GM19438 (cell line): ENCODE measurements at regions not wholly inside any gene's neighbourhood (a gene's known extent, or its start where the extent isn't known, plus 50 kb on each side); places are given as distances from the start of the nearest gene placed in this dataset.

Experiments
- ATAC-seq: cut with Tn5 transposase; IDR thresholded peaks from one replicate; pipeline ENCODE4 v1.9.1; 2021; ENCODE audit warnings: low read depth; ENCODE audit not compliant: unreplicated experiment

DNA sequence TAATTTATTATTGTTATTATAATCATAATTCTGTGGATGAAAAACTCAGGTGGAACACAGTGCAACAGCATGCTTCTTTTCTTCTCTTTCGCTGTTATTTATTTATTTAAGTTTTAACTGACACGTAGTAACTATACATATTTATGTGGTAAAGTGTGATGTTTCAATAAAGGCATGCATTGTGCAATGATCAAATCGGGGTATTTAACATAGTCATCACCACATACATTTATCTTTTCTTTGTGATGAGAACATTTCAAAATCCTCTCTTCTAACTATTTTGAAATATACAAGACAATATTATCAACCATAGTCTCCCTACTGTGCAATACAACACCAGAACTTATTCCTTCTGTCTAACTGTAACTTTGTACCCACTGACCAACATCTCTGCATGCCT, 152.5 kb upstream of the LYZL1 start:
- ATAC-seq: no peak

DNA sequence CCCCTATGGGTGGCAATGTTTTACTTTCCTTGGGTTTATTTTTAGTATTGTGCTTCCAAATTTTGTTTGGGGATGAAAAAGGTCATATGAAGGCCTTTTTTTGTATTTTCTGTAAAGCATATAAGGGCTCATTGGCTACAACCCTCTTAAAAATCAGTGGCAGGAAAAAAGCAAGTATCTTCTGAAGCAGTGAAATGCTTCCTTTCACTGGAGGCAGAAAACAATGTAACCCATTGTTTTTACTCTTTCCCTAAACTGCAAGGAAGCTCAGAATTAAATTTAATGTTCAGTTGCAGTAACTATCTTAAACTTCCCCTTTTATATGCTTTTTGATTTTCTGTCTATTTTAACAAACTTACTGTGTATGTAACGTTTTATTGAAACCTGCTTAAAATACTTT, 148.7 kb upstream of the LYZL1 start:
- ATAC-seq: no peak

DNA sequence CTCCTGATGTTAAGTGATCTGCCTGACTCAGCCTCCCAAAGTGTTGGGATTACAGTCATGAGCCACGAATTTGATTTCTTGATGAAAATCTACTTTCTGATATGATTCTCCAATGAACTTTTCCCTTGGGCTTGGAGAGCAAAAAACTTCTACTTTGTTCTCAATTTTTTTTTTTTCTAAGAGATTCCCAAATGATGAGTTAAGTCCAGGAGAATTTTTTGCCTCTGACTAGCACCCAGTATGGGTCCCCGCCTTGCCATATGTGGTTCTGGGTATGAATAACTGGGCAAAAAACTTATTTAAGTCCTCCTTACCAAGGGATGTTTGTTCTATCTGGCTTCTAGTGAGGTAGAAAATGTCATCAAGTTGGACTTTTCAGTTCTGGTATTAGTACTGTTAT, 147.9 kb upstream of the LYZL1 start:
- no peak for ATAC-seq

DNA sequence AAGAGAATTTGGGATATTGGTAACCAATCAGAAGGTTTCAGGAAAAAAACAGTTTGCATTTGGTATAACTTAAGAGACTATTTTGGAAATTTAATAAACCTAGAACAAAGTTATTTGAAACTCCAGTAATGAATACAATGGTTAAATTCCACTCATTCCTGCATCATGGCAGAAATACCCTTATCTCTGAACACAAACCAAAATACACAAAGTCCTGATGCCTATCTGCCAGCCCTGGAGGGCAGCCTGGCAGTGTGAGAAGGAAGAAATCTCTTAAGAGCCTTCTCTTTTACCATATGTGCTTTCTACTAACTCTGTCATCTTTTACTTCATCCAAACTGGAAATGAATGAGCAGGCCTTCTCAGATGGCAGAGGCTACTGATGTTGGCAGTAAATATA, 147.1 kb upstream of the LYZL1 start:
- no peak for ATAC-seq

DNA sequence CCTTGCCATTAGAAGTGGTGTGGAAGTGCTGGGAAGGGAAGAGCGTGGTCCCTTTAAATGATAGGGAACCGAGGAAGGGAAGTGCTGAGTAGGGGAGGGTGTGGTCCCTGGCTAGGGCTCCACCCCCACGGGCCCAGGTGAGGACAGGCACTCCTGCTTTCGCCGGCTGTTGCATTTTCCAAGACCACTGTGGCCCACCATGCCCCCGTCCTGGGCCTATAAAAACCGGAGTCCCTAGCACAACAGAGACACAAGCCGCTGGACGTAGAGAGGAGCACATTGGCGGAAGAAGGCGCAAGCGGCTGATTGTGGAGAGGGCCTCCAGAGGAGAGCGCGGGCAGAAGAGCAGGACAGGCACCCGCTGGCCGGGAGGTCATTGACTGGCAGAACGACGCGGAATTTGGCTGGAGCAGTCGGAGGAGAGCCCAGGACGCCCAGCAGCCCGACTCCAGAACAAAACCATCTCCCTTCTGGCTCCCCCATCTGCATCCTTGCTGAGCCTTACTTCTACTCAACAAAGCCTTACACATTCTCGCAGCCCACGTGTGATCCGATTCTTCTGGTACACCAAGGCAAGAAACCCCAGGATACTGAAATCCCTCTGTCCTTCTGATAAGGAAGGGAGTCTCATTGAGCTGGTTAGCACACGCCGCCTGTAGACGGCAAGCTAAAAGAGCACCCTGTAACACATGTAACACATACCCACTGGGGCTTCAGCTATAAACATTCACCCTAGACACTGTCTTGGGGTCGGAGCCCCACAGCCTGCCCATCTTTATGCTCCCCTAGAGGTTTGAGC, 146.2 kb upstream of the LYZL1 start:
- no peak for ATAC-seq

DNA sequence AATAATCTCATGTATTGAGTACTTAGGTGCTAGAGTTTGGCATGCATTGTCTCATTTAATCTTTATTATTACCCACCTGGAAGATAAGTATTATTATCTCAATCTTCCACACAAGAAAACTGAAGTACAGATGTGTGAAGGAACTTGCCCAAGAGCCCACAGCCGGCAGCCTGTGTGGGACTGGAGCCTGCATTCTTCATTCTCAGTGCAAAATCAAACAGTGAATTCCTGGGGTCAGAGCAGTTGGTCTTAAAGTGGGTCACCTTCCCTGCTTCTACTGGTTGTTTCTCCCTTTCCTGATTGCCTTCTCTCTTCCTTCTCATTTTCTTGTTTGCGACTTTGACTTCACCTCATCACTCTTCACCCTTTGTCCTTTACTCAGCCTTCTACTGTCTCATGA, 144.7 kb upstream of the LYZL1 start:
- no peak for ATAC-seq

DNA sequence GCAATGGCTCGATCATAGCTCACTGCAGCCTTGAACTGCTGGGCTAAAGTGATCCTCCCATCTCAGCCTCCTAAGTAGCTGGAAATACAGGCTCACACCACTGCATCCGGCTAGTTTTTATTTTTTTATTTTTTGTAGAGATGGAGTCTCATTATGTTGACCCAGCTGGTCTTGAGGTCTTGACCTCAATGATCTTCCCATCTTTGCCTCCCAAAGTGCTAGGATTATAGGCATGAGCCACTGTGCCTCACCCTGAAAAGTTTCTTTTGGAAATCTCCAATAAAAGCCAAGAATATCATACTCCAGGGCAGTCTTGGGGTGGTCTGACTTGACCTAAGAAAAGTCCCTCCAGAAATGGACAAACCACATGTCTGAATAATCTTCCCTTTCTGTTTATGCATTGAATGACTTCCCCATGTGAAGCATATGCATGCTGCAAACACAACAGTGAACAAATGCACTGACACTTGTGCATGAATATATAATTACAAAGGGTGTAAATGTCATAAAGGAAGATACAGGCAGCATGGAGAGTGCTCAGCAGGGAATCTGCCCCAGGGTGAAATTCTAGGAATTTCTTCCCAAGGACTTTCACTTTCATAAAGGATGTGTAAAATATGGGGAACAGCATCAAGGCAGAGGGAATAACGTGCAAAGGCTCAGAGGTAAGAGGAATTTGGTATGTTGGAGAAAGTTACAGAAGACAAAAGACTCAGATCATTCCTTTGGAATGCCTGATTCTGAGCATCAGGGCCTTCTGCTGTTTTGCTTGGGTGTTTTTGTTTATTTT, 142.4 kb upstream of the LYZL1 start:
- ATAC-seq: no peak

DNA sequence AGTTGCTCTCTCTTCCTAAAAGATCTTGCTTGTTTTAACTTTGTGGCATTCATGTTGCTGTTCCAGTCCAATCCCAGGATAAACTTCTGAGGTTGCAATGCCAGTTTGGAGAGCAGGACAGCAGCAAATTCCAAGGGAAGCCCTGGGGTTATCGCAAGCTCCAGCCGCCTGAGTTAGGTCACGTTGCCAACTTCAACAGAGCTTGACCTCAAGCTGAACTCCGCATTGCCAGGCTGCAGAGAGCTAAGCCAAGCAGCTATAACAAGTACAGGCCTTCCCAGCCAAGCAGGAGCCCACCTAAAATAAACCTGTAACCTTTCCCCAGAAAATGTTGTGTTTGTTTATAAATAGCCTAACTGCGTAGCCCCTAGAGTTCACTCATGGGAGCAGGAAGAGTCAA, 138.9 kb upstream of the LYZL1 start:
- no peak for ATAC-seq

DNA sequence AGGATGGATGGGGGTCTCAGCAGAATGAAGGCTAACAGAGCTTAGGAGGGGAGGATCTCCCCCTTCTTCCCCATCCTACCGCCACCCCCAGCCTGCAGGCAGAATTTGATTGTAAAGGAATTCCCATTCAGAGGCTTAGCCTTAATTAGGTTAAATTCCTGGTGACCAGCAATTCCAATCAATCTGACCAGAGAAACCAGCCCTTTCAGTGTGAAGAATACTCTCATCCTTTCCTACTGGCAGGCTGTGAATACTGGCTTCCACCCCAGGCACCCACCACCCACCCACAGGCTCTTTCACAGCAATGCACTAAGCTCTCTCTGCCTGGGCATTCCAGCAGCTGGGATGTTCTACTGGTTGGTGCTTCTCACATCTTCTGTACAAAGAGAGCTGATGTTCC, 137.9 kb upstream of the LYZL1 start:
- no peak for ATAC-seq

DNA sequence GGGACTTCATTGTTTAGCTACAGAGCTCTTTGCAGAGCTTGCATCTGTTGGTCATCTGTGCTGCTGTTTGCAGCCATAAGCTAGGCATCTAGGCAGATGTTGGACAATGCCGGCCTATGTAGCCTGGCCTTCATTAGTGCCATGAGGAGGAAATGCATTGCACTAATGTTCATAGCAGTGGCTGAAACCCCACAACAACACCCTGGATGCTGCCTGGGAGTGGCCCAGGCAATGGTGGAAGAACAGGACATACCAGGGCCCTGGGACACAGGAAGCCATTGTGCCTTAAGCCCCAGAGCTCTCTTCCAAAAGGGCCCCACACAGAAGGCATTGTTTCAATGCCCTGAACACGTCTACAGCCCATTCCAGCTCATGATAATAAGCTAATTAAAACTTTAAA, 131.5 kb upstream of the LYZL1 start:
- ATAC-seq: no peak

DNA sequence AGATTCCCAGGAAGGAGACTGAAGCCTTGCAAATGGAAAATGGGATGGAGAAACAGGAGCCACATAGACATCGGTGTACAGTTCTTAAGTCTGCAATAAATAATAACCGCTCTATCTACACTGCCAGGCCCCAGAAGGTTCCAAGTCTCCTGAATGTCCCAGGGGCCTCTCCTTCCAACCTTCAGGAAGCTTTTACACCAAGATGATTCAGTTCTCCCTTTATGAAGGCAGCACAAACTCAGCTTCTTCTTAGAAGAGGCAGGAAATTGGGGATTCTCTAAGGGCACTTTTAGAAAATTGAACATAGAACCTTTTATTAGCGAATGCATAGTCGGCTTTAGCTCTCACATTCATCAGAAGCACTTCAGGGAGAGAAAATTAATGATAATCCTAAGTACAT, 130.8 kb upstream of the LYZL1 start:
- no peak for ATAC-seq

DNA sequence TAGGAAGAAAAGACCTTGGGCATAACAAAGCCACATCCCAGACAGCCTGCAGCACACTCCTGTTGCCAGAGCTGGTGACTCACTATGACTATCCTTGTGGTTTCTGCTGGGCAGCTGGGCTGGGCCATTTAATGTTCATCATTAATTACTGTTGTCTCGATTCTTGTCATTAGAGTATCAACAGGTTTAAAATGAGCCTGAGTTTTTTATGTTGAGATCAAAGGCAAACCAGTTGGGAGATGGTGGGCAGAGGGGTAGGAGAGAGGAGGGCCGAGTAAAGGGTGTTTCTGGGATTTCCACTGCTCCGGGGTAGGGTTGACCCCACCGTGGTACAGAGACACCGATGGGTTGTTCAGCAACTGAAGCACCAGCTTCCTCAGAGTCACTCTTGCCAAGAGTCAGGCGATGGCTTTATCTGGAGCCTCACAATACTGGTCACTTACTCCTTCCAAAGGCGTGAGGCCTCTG, 128.7 kb upstream of the LYZL1 start:
- no peak for ATAC-seq

DNA sequence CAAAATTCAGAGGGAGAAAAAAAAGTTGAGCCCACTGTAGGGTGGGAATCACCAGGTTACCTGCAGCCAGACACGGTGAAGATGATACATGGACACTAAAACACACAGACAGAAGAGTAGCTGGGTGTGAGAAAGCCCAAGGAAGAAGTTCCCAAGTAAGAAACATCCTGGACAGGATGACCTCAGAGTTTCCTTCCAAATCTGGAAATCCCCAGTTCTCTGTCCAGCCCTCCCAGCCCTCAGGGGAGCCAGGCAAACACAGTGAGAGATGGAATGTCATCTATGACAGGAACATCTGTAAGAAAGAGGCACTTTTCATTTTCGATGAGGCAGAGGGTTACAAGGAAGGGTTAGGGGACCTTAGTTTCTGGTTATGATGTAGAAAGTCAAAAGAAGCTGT, 125.1 kb upstream of the LYZL1 start:
- ATAC-seq: no peak

DNA sequence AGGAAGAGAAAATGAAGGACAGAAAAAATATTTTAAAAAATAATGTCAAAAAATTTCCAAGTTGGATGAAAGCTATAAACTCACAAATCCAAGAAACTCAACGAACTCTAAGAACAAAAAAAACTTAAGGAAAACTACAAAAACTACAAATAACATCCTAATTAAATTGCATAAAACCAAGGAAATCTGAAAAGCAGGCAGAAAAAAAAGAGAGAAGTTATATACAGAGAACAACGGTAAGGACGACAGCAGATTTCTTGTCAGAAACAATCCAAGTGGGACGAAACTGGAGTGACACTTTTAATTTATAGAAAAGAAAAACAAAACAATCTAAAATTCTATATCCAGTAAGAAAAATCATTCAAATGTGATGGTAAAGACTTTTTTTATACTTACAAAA, 122.2 kb upstream of the LYZL1 start:
- ATAC-seq: no peak

DNA sequence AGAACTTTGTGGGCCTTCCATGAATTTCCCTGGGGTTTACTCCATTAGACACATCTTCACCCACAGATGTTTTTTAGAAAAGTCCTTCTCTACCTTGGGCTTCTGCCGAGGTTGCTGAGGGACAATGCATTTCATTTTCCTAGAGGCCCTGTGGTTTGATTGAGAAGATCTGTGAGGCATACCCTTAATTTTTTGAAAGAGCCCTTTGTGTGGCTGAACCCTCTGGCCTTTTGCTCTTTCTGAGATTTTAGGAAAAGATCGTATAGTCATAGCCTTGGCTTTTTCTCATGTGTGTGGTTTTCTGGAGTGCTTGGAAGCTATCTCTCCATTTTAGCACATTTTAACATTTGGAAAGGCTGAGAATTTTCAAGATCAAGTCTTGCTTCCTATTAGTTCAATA, 119.8 kb upstream of the LYZL1 start:
- no peak for ATAC-seq

DNA sequence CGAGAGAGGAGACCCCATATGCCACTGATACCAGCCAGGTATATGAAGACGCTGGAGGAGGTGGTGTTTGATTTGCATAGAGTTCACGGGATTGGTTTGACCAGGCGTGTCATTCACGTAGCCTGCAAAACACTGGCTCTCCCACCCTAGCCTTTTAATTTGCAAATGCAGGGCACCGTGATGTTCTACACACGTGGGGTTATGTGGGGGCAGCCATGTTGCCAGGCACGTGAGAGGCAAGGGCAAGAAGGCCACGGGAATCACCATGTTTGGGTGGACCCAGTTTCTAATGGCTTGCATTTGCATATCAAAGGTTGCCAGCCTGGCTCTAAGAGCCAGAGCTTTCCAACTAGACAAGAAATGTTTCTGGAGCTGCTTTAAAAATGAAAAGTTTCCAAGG, 117.2 kb upstream of the LYZL1 start:
- ATAC-seq: no peak

DNA sequence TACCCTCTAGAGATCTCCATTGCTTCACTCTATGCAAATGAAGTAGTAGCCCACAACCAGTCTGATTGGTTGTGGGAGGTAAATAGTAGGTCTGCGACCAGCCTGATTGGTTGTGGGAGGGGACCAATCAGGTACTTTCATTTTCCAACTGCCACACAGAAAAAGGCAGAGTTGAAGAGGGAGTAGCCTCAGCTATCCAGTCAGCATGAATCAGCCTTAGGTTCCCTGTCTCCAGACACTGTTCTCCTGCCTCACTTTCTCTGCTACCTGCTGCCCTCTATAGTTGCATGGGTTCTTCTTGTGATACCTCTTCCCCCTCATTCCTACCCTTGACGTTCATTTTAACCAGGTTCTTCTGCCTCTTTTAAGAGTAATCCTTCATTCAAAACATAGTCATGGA, 114.5 kb upstream of the LYZL1 start:
- no peak for ATAC-seq

DNA sequence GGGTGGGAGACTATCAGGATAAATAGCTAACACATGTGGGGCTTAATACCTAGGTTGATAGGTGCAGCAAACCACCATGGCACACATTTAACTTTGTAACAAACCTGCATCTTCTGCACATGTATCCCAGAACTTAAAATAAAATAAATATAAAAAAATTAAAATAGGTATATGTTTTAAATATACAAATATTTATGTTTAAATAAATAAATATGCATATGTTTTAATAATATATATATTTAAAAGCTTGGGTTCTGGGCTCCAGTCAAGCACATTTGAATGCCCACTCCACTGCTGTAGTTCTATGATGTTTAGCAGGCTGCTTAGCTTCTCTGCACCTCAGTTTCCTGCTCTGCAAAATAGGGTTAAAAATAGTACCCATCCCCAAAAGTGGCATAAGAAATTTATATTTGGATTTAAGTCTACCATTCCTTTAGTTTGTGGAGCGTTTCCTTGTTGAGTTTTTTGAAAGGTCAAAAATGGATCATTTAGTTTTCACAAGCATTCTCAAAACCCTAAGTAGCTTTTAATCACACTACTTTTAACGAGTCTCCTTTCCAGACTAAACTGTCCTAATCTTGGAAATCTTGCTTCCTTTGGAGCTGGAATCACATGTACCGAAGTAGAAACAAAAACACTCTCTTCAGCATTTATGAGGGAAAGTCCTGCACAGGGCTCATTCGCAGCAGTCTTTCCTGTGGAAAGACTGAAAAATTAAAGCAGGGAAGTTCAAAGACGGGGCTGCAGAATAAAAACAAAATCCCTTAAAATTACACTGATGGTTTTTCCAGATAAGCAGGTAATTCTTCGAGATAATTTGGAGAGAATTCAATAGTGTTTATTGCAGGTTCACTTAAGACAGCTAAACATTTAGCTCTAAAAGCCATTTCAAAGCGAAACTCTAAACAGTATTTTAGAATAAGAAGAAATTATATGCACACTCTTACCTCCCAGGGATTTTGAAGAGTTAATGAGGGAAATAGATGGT, 111.7 kb upstream of the LYZL1 start:
- ATAC-seq: no peak

DNA sequence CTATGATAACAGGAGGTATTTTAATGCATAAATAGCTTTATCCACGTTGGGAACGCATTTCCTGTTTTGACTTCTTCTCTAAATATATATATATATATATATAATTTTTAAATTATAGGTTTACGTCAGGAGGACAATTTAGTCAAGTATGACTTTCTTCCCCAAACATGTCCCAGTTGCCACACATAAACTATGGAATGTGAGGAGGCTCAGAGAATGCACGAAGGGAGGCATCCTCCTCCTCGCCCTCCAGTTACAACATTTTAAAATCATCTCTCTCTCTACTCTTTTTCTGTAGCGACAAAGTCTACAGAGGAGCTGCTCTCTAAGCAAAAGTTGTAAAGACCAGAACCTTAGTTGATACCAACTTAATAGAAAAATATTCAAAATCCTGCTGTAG, 106.9 kb upstream of the LYZL1 start:
- ATAC-seq: no peak

DNA sequence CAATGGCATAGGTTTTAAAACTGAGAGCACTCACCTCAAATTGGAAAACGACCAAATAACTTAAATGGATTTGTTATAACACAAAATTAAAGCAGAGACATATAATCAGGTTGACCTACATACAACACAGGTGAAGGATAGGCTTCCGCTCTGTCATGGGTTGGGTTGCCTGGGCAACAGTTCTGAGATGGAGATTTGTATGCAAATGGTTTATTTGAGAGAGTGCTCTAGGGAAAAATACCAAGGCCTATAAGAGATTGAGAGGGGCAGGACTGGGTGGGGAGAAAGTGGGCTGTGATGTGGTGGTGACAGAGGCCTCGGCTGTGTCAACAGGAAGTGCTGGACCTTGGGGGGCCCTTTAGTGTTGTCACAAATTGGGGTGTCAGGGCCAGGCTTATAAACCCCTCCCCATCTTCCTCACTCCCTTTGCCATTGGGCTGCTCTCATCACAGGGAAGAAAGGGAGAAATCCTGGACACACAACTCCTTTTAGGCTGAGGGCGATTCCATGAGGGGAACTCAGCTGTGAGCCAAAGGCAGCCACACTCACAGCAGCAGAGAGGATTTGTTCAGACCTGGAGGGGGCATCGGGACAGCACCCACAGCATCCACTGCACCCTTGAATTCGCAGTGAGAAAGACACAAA, 105.4 kb upstream of the LYZL1 start:
- no peak for ATAC-seq
